ENCODE measurements at regions not wholly inside any gene's neighbourhood (a gene's known extent, or its start where the extent isn't known, plus 50 kb on each side); places are given as distances from the start of the nearest gene placed in this dataset.

GRCh38 chr5:41637424-41637823, 127.0 kb upstream of the PLCXD3 start:
- ATAC-seq, result peak; percentile 50; the same call in 2 of the 3 replicates
- Histone ChIP-seq H3K27ac (ENCODE audit: control insufficient read depth, insufficient read depth) (no peak overlapping the region), H3K9ac (ENCODE audit: control insufficient read depth, insufficient read depth, low read length) (no peak overlapping the region), H3K27me3 (replicated peaks in 1 of 2; ENCODE audit: control insufficient read depth in 2 of 2, insufficient read depth in 2 of 2, low read length in 1 of 2) (no peaks in the 10 kb centered on the region), H4K20me1 (ENCODE audit: control insufficient read depth, insufficient read depth) (no peaks in the 10 kb centered on the region), H3K4me2 (ENCODE audit: control insufficient read depth, insufficient read depth) (no peak overlapping the region), H3K79me2 (ENCODE audit: control insufficient read depth, insufficient read depth, low read length) (no peaks in the 10 kb centered on the region), H3K4me3 (no peak overlapping the region), H3K9me3 (replicated peaks; ENCODE audit: control insufficient read depth, insufficient read depth, low read length) (no peaks in the 10 kb centered on the region), H3K4me1 (ENCODE audit: control insufficient read depth, insufficient read depth, low read length) (no peaks in the 10 kb centered on the region), H2AFZ (ENCODE audit: control insufficient read depth, low read depth, low read length) (no peak overlapping the region), H3K36me3 (ENCODE audit: control insufficient read depth in 2 of 2, insufficient read depth in 2 of 2, low read length in 1 of 2) (no peaks in the 10 kb centered on the region)
- DNase-seq (ENCODE audit: low read depth, low spot score), result no peak
- WGBS (ENCODE audit: insufficient coverage, insufficient replicate concordance, low lambda C conversion rate, missing lambda C conversion rate), result 43% methylated on average over 8 of the region's 8 CpGs
- RAD21 ChIA-PET (ENCODE audit: unreplicated experiment), result interaction anchor here (1.0 to 1.5 kb wide), 2 partner anchors 367 to 733 kb away, joined by 3 read pairs; no protein-coding TSS in a partner anchor
- SMC1A ChIA-PET (ENCODE audit: uncharacterized antibody, unreplicated experiment), result interaction anchor here (1.1 kb wide), 1 partner anchor 10 kb away, joined by 3 read pairs; no protein-coding TSS in a partner anchor
- CTCF ChIA-PET, result interaction anchor here (1.2 to 2.1 kb wide), 2 partner anchors 18 to 732 kb away, joined by 3 to 9 read pairs; no protein-coding TSS in a partner anchor
- in situ Hi-C loops (cut with MboI), result no loop called here
- FAIRE-seq, result no peak
- POLR2A ChIA-PET, result no interaction called here
- BruUV-seq (replicated peaks), result no TSS peak
- intact Hi-C loops (cut with micrococcal nuclease; ENCODE audit: unreplicated experiment), result no loop called here
- TF ChIP-seq SMAD1 (IDR thresholded peaks at IDR 0.05; ENCODE audit: low read depth, partially characterized antibody) (no peak), ZNF274 (IDR thresholded peaks at IDR 0.05; ENCODE audit: insufficient read depth, insufficient read length) (no peak), EZH2 (IDR thresholded peaks at IDR 0.05; ENCODE audit: borderline replicate concordance, control insufficient read depth, low read depth, low read length) (no peak), PKNOX1 (IDR thresholded peaks at IDR 0.05) (no peak), CREB1 (IDR thresholded peaks at IDR 0.05; ENCODE audit: low read depth) (no peak), MTA2 (IDR thresholded peaks at IDR 0.05; ENCODE audit: low read depth) (no peak), KDM1A (IDR thresholded peaks at IDR 0.05; ENCODE audit: borderline replicate concordance) (no peak), RAD51 (IDR thresholded peaks at IDR 0.05) (no peak), NFYB (IDR thresholded peaks at IDR 0.05; ENCODE audit: insufficient read depth, low read depth, low read length) (no peak), CBX5 (IDR thresholded peaks at IDR 0.05; ENCODE audit: low read depth) (no peak), POLR2AphosphoS2 (IDR thresholded peaks at IDR 0.05; ENCODE audit: low read depth, low read length) (no peak), RUNX3 (IDR thresholded peaks at IDR 0.05; ENCODE audit: low read length) (no peak), PRDM15 (CRISPR knock-in tag; IDR thresholded peaks at IDR 0.05) (no peak), SP1 (IDR thresholded peaks at IDR 0.05; ENCODE audit: low read depth, low read length) (no peak), MEF2B (IDR thresholded peaks at IDR 0.05; ENCODE audit: partially characterized antibody, poor library complexity, severe bottlenecking) (no peak), RB1 (IDR thresholded peaks at IDR 0.05; ENCODE audit: borderline replicate concordance) (no peak), NR2C1 (IDR thresholded peaks at IDR 0.05) (no peak), CEBPB (IDR thresholded peaks at IDR 0.05; ENCODE audit: borderline replicate concordance in 1 of 2, low read depth in 2 of 2, low read length in 2 of 2) (no peak)
